Endothelial cell of umbilical vein (primary cell): ENCODE measurements at regions not wholly inside any gene's neighbourhood (a gene's known extent, or its start where the extent isn't known, plus 50 kb on each side); places are given as distances from the start of the nearest gene placed in this dataset.

Experiments
- BruUV-seq: library from RNA; stranded (reverse); fragments of 400-500 nt; replicated peaks from 2 replicates; lab custom pipeline; 2021; lab: Mats Ljungman, UMichigan
- CTCF ChIA-PET: fragments of 300-600, 350-600 bp; sonication (Branson Sonifier 250); formaldehyde crosslinking; loops from one replicate; lab custom pipeline; 2021; ENCODE audit warnings: antibody characterized with exemption, inconsistent platforms; lab: Charles Lee
- POLR2A ChIA-PET: fragments of 300-600, 350-600 bp; sonication (Branson Sonifier 250); formaldehyde crosslinking; loops from one replicate; lab custom pipeline; 2021; ENCODE audit warnings: antibody characterized with exemption, inconsistent platforms; lab: Charles Lee
- DNase-seq: peaks from one replicate; pipeline ENCODE4 v3.0.0-alpha.2; 2011; ENCODE audit warnings: low read depth, low spot score
- FAIRE-seq: peaks from 2 replicates; lab custom pipeline; 2011; peaks lifted over from hg19 to GRCh38; lab: Jason Lieb, UNC
- H2AFZ ChIP-seq: 2 replicates; pipeline ENCODE4 v1.6.0; 2012; ENCODE audit warnings: low read depth, low read length, control low read depth, inconsistent platforms
- H3K27ac ChIP-seq: 2 replicates; pipeline ENCODE4 v1.5.1; 2011; ENCODE audit warnings: low read depth, mild to moderate bottlenecking, control low read depth, low read length, moderate library complexity; ENCODE audit not compliant: insufficient read depth
- H3K27me3 ChIP-seq, 2 experiments: 2 replicates each; pipeline versions ENCODE4 v1.6.0 to v1.6.1; 2011; ENCODE audit warnings: low read length in 2 of 2, mixed read lengths in 1 of 2; ENCODE audit not compliant: control insufficient read depth in 2 of 2, insufficient read depth in 2 of 2
- H3K36me3 ChIP-seq, 2 experiments: 2 replicates in 1 of 2; 3 replicates in 1 of 2; pipeline ENCODE4 v1.5.1; 2011; ENCODE audit warnings: low read length in 2 of 2, mild to moderate bottlenecking in 1 of 2, moderate library complexity in 1 of 2; ENCODE audit not compliant: control insufficient read depth in 2 of 2, insufficient read depth in 2 of 2; ENCODE audit errors: extremely low read depth in 1 of 2
- H3K4me1 ChIP-seq: 3 replicates; pipeline ENCODE4 v1.5.1; 2011; ENCODE audit warnings: mild to moderate bottlenecking, low read length; ENCODE audit not compliant: control insufficient read depth, insufficient read depth; ENCODE audit errors: extremely low read depth
- H3K4me2 ChIP-seq: 2 replicates; pipeline ENCODE4 v1.6.1; 2011; ENCODE audit warnings: low read length, control low read depth, mixed read lengths; ENCODE audit not compliant: insufficient read depth
- H3K4me3 ChIP-seq, 3 experiments: fragments of 200-600 bp in 1 of 3; sonication (generic), shearing (Covaris generic) in 1 of 3; replicated peaks in 1 of 3; 2 replicates each; pipeline ENCODE4 v1.5.1; 2011 to 2016; ENCODE audit warnings: control low read depth in 3 of 3, low read length in 3 of 3, mild to moderate bottlenecking in 2 of 3, inconsistent platforms in 1 of 3, low read depth in 1 of 3, moderate library complexity in 1 of 3; ENCODE audit not compliant: insufficient read depth in 1 of 3
- H3K79me2 ChIP-seq: 2 replicates; pipeline ENCODE4 v1.6.0; 2012; ENCODE audit warnings: low read length, inconsistent platforms; ENCODE audit not compliant: control insufficient read depth, insufficient read depth
- H3K9ac ChIP-seq: replicated peaks from 2 replicates; pipeline ENCODE3; 2011; ENCODE audit warnings: low read length, control low read depth; ENCODE audit not compliant: insufficient read depth; ENCODE audit errors: extremely low read depth
- H3K9me1 ChIP-seq: replicated peaks from 3 replicates; pipeline ENCODE4 v1.6.0; 2011; ENCODE audit warnings: mild to moderate bottlenecking, low read length; ENCODE audit not compliant: control insufficient read depth, insufficient read depth; ENCODE audit errors: extremely low read depth
- H3K9me3 ChIP-seq: replicated peaks from 2 replicates; pipeline ENCODE4 v1.5.1; 2012; ENCODE audit warnings: low read length, inconsistent platforms; ENCODE audit not compliant: control insufficient read depth, insufficient read depth
- H4K20me1 ChIP-seq: replicated peaks from 2 replicates; pipeline ENCODE3; 2011; ENCODE audit warnings: mild to moderate bottlenecking, low read length; ENCODE audit not compliant: control insufficient read depth, insufficient read depth; ENCODE audit errors: extremely low read depth
- EZH2 ChIP-seq: IDR thresholded peaks from 2 replicates; pipeline ENCODE4 v1.6.1; 2012; ENCODE audit warnings: borderline replicate concordance, low read depth, mild to moderate bottlenecking, moderate library complexity, low read length, inconsistent platforms; ENCODE audit not compliant: severe bottlenecking
- FOS ChIP-seq: IDR thresholded peaks from 2 replicates; pipeline ENCODE4 v1.6.1; 2011; ENCODE audit warnings: mild to moderate bottlenecking, low read length, moderate library complexity, borderline replicate concordance; ENCODE audit not compliant: insufficient read depth
- GATA2 ChIP-seq: IDR thresholded peaks from 2 replicates; pipeline ENCODE4 v1.7.0; 2011; ENCODE audit warnings: low read depth, mild to moderate bottlenecking, moderate library complexity, mixed read lengths, low read length; ENCODE audit not compliant: insufficient read length, insufficient read depth
- JUN ChIP-seq: IDR thresholded peaks from 2 replicates; pipeline ENCODE4 v1.6.1; 2011; ENCODE audit warnings: borderline replicate concordance, low read depth; ENCODE audit not compliant: insufficient read length, insufficient read depth
- MYC ChIP-seq: IDR thresholded peaks from one replicate; pipeline ENCODE4 v1.6.1; 2011; ENCODE audit warnings: mild to moderate bottlenecking, low read depth, low read length
- POLR2A ChIP-seq: IDR thresholded peaks from 2 replicates; pipeline ENCODE4 v1.6.1; 2012; ENCODE audit warnings: low read depth, mild to moderate bottlenecking, control low read depth, low read length
- POLR2AphosphoS5 ChIP-seq: IDR thresholded peaks from 2 replicates; pipeline ENCODE4 v1.6.1; 2012; ENCODE audit warnings: low read depth, mild to moderate bottlenecking, control low read depth, low read length, moderate library complexity; ENCODE audit not compliant: insufficient read depth
- dilution Hi-C: fragments of 300-500 bp; cut with MboI; formaldehyde crosslinking; loops from one replicate; pipeline ENCODE4 v1.15.0; 2019; ENCODE audit warnings: low sequenced_read_pairs; ENCODE audit not compliant: extremely low pct_ligation_motif_present
- intact Hi-C: fragments of 100-400 bp; cut with micrococcal nuclease; formaldehyde crosslinking; loops from one replicate; pipeline ENCODE4 v1.10.0; 2022
- TF ChIP-seq, protein P1 (sequence below), 2 donors: IDR thresholded peaks; 1 replicate in 1 of 2; 2 replicates in 1 of 2; pipeline ENCODE4 v1.5.1; 2011; ENCODE audit warnings: low read length in 2 of 2, mild to moderate bottlenecking in 2 of 2, moderate library complexity in 2 of 2, control low read depth in 1 of 2, inconsistent platforms in 1 of 2, low read depth in 1 of 2; ENCODE audit not compliant: insufficient read depth in 1 of 2; ENCODE audit errors: extremely low read depth in 1 of 2
- TF ChIP-seq, protein P2 (sequence below): IDR thresholded peaks from 2 replicates; pipeline ENCODE4 v1.6.1; 2011; ENCODE audit not compliant: insufficient read depth, insufficient read length

GRCh38 chr21:32127081-32127480, 151.8 kb downstream of the MIS18A start:
- H3K4me3 ChIP-seq, result no peak overlapping the region
- TF ChIP-seq FOS, result no peak
- TF ChIP-seq POLR2AphosphoS5, result no peak
- TF ChIP-seq GATA2, result no peak
- TF ChIP-seq EZH2, result no peak
- H3K4me2 ChIP-seq, result no peak overlapping the region
- ChIA-PET CTCF (no interaction called here), POLR2A (no interaction called here)
- DNase-seq (no peak), FAIRE-seq (no peak)
- no peaks in the 10 kb centered on the region for H3K36me3 ChIP-seq
- H3K27ac ChIP-seq, result no peak overlapping the region
- no peaks in the 10 kb centered on the region for H3K27me3 ChIP-seq
- no peak overlapping the region for H3K9ac ChIP-seq
- intact Hi-C loops (no loop called here), dilution Hi-C loops (no loop called here)
- H3K9me3 ChIP-seq, result no peaks in the 10 kb centered on the region
- no peaks in the 10 kb centered on the region for H3K79me2 ChIP-seq
- no peaks in the 10 kb centered on the region for H3K9me1 ChIP-seq
- H2AFZ ChIP-seq, result no peak overlapping the region
- no TSS peak for BruUV-seq
- H3K4me1 ChIP-seq, result no peaks in the 10 kb centered on the region
- no peaks in the 10 kb centered on the region for H4K20me1 ChIP-seq

GRCh38 chr21:32122082-32122481, 156.8 kb downstream of the MIS18A start:
- CTCF ChIA-PET, result interaction anchor here (0.9 kb wide), 1 partner anchor 38 kb away, joined by 4 read pairs; no protein-coding TSS in a partner anchor
- intact Hi-C loops, result no loop called here
- H3K27me3 ChIP-seq, result no peaks in the 10 kb centered on the region

More at GRCh38 chr21:32122082-32122481, 156.8 kb downstream of the MIS18A start:
- H3K9ac ChIP-seq, result no peak overlapping the region
- TF ChIP-seq, protein P1, sequence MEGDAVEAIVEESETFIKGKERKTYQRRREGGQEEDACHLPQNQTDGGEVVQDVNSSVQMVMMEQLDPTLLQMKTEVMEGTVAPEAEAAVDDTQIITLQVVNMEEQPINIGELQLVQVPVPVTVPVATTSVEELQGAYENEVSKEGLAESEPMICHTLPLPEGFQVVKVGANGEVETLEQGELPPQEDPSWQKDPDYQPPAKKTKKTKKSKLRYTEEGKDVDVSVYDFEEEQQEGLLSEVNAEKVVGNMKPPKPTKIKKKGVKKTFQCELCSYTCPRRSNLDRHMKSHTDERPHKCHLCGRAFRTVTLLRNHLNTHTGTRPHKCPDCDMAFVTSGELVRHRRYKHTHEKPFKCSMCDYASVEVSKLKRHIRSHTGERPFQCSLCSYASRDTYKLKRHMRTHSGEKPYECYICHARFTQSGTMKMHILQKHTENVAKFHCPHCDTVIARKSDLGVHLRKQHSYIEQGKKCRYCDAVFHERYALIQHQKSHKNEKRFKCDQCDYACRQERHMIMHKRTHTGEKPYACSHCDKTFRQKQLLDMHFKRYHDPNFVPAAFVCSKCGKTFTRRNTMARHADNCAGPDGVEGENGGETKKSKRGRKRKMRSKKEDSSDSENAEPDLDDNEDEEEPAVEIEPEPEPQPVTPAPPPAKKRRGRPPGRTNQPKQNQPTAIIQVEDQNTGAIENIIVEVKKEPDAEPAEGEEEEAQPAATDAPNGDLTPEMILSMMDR (IDR thresholded peaks at IDR 0.05; ENCODE audit: extremely low read depth in 1 of 2, insufficient read depth in 1 of 2, low read depth in 1 of 2, low read length in 2 of 2), result no peak
- no peak for TF ChIP-seq EZH2
- no peak for TF ChIP-seq POLR2AphosphoS5
- TF ChIP-seq GATA2, result no peak
- no peak for TF ChIP-seq MYC
- no peak for TF ChIP-seq FOS
- no peak for TF ChIP-seq JUN
- TF ChIP-seq, protein P2, sequence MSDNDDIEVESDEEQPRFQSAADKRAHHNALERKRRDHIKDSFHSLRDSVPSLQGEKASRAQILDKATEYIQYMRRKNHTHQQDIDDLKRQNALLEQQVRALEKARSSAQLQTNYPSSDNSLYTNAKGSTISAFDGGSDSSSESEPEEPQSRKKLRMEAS, result no peak
- TF ChIP-seq POLR2A, result no peak
- H3K79me2 ChIP-seq, result no peaks in the 10 kb centered on the region
- POLR2A ChIA-PET, result no interaction called here
- H2AFZ ChIP-seq, result no peak overlapping the region
- BruUV-seq, result no TSS peak
- no peaks in the 10 kb centered on the region for H3K9me1 ChIP-seq
- DNase-seq (no peak), FAIRE-seq (no peak)
- no peak overlapping the region for H3K4me3 ChIP-seq
- H3K9me3 ChIP-seq, result no peaks in the 10 kb centered on the region
- no peak overlapping the region for H3K27ac ChIP-seq
- H3K4me1 ChIP-seq, result no peaks in the 10 kb centered on the region
- no peak overlapping the region for H3K4me2 ChIP-seq
- dilution Hi-C loops, result no loop called here
- no peaks in the 10 kb centered on the region for H4K20me1 ChIP-seq
- no peaks in the 10 kb centered on the region for H3K36me3 ChIP-seq
